Femur (tissue), 1 donor: ENCODE measurements at regions not wholly inside any gene's neighbourhood (a gene's known extent, or its start where the extent isn't known, plus 50 kb on each side); places are given as distances from the start of the nearest gene placed in this dataset.

Experiments
- DNase-seq: peaks from one replicate; pipeline ENCODE4 v3.0.0-alpha.2; 2017

DNA sequence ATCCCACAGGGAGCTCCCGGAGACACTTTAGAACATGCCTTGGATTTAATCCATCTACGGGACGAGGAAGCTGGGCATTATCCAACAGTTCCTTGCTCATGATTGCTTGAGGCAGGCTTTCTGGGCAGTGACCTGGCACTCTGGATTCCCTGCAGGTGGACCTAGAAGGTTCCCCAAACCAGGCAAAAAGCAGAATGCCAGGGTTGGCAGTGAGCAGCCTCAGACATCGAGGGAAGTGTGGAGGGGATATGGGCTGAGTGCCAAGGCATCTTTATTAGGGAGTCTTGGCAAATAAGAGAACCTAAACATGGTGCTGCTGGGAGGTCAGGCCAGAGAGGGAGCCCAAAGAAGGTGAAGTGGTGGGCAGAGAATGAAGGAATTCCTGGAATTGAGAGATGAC is 158.5 kb downstream of the CD83 start:
- no peak for DNase-seq

DNA sequence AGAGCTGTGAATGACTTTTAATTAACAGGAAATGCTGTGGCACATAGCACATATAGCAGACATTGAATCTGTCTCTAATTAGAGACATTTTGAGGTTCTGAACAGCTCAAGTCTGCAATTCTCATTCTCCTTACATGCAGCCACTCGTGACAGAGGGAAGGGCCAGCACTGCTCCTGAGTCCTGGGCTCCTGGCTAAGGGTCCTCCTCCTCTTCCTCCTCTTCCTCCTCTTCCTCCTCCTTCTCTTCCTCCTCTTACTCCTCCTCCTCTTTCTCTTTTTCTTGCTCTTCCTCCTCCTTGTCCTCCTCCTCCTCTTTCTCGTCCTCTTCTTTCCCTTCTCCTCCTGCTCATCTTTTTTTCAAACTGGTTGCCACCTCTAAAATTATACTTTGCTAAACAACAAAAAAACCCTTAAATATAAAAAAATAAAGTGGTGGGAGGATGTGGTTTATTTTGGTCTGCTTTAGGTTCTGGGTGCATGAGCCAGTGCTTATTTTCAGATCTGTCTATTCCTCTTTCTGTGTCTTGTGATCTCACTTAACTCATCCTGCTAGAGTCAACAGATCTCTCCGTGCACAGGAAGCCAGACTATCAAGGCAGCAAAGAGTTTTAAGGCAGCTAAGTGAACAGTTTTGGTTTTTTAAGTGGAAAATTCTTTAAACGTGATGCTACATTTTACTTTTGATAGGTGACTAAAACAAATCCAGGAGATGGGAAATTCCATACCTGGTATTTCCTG is 159.3 kb downstream of the CD83 start:
- no peak for DNase-seq

DNA sequence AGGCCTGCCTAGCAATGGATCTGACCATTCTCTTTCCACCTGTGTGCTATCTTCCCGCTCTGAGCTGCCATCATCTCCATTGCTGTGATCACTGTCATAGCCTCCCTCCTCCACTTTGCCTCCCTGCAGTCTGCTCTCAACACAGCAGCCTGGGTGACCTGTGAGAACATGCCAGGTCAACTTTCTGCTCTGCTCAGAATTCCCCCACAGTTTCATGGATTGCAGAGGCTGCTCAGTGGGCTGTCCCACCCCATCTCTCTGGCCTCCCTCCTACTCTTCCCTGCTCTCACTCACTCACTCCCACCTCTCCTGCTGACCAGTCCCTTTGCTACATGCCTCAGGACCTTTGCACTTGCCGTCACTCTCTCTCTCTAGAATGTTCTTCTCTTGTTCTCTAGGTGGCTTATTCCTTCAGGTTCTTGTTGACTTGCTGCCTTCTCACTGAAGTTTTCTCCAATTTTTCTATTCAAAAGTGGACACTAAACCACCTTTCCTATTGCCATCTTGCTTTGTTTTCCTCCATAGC is 159.9 kb downstream of the CD83 start:
- no peak for DNase-seq

DNA sequence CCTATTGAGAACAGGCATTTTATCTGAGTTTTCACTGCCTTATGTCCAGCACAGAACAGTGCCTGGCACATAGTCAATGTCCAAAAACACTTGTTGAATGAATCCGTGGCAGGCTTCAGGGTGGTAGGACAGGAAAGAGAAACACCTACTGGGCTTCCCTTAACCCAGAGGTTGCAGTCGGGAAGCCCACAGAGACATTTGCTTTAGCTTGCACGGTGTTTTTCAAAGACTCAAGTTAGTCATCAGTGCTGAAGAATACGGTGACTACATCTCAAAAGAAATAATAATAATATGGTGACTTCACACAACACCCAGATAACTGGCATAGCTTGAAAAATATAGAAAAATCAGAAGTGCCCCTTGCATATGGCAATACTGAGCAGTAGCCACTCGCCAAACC is 160.4 kb downstream of the CD83 start:
- no peak for DNase-seq

DNA sequence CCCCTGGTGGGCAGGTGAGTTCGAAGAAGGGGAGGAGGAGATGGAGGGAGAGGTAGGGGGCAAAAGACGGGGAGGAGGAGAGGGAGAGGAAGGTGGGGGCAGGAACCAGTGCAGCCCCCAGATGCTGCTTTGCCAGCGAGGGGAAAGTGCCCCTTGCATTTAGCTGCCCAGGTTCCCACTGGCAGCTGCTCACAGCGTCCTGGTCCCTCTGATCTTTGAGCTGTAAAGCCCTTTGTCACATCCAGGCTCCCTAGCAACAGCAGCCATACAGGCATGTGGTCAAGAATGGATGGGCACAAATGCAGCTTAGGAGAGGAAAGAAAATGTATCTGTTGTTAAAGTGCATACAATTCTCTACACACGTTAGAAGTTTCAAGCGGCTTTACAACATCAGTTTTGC is 160.9 kb downstream of the CD83 start:
- no peak for DNase-seq

DNA sequence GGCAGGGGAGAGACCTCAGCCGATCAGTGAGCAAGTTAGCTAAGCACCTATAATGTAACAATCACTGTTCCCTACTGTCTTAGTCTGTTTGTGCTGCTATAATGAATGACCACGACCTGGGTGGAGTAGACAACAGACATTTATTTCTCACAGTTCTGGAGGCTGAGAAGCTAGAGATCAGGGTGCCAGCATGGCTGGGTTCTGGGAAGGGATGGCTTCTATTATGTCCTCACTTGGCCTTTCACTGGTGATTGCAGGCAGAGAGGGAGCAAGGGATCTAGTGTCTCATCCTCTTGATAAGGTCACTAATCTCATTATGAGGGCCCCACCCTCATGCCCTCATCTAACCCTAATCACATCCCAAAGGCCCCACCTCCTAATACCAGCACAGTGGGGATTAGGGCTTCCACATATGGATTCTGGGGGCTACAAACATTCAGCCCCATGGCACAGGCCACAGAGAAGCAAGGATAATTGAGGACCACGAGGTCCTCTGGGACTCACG is 162.5 kb downstream of the CD83 start:
- DNase-seq, result no peak

DNA sequence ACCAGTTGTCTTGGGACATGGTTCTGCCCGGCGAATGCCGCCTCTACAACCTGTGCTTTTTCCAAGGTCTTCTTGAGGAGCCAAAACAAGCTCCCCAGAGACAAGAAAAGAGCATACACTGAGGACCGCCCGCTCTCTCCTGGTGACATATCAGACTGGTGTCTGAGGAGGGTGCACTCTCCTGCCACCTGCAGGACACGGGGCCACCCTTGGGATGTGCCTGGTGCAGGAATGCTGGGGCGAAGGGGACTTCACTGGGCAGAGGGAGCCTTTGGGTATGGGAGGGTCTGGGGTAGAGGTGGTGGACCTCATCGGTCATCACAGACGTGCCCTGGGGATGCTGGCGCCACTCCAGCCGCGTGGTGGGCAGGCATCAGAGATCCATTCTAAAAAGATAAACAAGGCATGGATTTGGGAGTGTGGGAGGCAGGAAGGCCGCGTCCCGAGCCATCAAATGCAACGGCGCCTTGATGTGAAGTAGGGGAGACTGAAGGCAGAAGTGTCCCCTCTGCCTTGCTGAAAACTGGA is 163.3 kb downstream of the CD83 start:
- no peak for DNase-seq

DNA sequence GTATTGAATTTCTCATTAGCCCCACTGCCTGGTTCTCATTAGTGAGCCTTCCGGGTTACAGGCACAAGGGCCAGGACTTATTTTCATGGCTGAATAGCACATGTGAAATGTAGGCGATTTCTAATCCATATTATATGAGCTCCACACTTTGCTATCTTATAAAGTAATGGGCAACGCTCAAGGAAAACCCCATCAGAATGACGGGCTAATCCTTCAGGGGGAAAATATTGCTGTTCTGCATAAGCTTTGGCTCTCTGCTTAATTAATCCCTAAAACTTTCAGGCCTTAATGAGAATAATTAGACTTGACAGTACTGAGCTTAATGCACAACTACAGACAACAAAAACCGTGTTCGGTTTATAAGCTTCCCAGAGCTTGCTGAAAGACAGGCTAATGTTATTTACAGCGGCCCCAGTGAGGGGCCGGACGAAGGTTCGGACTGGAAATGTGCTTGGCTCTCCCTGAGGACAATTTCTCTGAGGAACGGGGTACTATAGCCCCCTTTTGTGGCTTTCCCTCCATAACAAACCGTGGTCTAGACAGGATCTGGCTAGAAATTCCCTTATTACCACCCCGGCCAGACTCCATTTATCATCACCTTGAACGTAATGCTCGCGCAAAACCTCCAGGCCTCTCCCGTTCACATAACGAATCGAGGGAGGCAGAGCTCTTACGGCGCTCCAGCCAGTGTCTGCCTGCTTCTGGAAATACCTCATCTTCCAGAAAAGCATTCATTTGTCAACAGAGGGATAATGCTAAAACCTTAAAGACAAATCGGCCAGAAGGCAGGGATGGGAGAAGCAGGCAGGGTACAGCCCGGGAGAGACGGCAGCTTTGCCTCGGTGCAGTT is 164.5 kb downstream of the CD83 start:
- DNase-seq, result no peak

DNA sequence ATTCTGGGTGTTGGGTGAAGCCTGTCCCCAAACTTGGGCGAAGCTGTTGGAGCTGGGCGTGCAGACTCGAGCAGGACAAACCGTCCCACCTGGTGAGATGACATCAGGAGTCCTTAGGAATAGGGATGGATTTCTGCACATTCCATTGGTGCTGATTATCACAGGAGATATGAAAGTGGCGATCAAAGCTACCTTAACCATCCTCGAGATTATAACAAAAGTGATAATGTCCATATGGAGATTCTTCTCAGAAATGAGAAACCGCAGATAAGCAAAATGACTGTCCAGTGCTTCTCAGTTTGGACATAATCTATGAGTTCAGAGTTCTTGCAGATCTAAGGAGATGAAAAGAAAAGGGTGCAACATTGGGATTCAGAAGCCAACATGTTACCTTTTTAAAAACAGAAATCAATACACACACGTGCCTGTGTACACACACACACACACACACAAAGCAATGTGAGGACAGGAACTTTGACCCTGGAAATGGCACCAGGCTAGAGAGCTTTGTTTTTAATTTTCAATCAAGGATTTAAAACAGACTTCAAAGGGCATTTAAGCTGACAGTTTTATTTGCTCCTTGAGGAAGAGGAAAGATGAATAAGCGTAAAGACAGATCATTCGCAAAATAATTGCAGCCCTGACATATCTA is 165.4 kb downstream of the CD83 start:
- no peak for DNase-seq

DNA sequence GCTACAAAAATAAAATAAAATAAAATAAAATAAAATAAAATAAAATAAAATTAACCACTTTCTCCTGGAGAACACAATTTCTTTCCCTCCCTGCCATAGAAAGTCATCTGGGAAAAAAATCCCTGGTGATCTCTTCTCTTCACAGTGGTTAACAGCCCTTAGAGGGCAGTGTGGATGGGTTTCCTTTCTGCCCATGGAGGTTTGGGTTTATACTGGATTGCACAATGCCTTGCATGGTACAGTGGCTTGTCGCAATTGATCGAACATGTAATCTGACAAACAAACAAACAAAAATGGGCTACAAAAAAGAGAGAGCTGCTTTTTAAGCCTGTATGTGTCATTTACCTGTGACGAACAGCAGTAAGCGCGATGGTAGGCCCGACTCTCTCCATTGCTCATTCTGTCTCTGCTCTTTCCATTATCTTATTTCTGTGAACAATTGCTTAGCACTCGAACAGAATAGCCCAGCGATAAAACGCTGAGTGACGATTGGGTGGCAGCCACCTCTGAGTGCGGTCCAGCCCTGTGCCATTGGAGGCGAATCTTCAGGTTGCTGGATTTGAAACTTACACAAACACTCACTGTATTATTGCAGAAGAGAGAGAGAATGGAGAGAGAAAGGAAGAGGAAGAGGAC is 166.1 kb downstream of the CD83 start:
- no peak for DNase-seq

DNA sequence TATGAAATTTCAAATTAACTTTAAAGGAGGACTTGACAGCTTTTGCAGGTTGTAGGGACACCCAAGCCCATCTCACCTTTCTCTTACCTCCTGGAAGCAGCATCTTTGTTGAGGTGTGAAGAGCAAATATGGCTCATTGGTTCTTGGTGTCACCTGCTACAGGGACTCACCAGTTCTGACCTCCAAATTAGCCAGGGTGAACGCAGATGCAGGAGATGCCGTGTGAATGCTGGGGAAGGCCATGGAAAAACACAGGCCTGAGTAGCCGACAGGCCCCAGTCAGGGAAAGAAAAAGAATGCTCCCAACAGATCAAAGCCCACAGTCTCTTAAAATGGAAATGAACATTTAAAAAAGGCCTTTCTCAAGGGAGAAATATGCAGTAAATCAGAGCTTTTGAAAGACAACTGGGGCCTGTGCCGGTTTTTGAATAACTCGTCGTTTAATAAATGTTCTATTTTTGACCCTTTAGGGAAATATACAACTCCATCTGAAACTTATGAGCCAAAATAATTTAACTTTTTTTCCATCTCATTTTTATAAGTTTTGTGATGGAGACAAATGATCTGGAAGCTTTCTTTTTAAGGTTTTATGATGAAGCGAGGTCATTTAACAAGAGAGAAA is 167.5 kb downstream of the CD83 start:
- DNase-seq, result peak; percentile 42

DNA sequence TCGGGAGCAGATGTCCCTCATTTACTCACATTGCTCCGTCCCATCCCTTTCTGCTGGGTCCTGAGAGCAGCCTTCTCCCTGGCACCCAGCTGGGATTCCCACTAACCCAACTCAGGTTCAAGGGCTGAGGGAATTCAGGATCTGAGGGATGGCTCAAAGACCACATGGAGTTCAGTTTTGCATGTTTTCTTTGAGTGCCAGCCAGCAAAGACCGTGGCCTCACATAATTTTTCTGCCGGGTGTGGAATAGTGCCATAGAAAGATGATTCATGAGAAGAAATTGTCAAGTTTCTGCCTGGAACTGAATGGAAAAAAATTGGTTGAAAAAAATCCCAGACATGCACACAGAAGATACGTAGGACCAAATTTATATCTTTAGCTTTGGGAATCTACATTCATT is 168.6 kb downstream of the CD83 start:
- peak; percentile 65 for DNase-seq

DNA sequence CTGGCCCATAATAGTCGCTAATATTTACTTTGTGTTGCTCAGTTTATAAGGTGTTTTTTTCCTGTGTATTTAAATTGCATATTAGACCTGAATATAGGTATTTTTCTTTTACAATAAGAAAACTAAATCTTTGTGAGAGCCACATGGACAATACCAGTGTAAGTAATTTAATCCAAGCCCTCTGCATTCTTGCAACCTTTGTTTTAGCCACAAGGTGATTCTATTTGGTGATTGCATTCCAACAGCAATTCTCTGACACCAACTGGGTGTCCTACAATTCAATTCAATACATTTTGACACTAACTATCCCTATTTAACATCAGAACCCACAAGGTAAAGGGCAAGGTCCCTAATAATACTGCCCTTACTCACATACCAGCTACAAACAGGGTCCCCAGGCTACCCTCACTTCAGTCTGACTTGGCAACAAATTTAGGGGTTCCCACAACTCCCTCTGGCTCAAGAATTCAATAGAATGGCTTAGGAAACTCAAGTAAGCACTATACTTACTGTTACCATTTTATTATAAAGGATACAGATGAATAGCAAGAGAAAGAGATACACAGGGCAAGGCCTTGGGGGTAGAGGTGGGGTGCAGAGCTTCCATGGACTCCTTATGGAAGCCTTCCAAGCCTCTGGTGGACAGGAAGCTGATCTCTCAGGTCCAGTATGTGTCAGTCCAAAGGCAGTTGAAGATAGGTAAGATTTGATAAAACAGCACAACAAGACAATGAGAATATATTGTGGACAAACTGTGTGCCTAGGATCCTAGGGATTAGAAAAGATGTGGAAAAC is 169.3 kb downstream of the CD83 start:
- no peak for DNase-seq

DNA sequence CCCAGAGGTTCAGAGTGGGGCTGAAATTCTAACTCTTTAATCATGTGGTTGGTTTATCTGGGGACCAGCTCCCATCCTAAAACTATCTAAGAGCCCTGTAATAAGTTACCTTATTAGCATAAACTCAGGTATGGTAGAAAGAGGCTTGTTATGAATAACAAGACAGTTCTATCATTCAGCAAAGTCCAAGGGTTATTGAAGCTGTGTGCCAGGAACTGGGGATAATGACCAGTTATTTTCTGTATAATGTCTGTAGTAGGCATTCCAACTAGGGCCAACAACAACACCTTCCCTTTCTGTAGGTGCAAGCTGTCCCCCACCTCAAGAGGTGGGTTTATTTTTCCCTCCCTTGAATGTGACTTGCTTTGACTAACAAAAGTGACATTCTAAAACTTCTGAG is 170.1 kb downstream of the CD83 start:
- DNase-seq, result no peak

DNA sequence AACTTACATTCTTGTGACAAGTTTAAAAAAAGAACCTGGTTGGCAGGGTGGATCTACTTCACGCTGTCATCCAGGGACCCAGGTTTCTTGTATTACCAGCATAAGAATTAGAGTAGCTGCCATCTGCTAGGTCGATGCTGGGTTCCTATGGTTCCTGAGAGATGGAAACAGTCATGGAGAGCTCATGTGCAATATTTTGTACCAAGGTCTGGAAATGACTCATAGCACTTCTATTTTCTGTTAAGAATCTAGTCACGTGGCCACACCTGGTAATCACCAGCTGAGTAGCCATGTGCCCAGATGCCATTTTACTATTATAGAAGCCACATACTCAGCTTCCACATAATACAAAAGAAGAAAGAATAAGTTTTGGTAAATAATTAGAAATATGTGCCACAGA is 171.3 kb downstream of the CD83 start:
- no peak for DNase-seq

DNA sequence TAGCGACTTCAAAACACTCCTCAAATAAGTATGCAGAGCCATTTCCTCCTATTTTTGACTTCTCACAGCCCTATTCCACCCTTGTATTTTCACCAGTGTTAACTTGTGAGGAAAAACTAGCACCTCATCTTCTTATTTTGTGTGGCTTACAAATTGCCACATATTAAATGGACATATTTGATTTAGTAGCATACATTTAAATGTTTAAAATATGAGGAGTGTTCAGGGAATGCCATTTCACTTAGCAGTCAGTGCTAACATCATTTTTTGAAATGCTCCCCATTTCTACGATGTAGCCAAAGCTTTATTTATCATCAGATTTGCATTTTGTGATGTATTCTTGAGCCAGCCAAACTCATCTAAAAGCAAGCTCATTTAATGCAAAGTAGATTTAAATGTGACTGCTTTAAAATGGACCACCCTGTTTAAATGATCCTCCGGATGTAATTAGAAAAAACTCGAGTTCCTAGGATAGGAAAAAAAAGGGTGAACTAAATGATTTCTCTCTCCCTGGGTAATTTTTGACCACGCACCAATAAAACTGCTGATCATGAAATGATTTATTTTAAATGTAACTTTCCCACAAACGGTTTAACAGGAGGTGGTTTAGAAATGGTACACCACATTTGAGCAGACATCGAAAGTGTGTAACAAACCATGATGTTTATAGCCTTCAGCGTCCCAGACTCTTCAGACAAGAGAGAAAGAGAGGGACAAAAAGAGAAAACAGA is 172.6 kb downstream of the CD83 start:
- no peak for DNase-seq

DNA sequence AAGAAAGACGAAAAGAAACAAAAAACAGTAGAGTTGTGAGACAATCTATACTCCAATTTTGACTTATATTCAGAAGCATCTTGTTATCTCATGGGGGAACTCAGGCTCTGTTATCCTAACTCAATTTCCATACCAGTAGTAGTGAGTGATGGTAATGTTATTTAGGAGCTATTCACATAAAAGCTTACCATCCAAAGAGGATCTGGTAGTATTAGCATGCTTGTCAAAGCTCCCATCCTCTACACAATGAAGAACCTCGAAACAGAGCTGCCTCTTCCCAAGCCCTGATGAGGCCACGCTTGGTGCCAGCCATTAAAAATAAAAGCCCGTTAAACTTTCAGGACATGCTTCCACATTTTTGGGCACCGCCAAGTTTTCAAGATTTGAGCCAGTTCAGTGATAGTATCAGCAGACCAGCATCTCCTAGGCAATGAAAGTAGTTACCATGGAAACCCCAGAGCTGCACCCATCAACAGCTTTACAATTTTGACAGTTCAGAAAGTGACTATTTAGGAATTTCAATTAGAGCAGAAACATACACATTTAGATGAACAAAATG is 173.3 kb downstream of the CD83 start:
- DNase-seq, result peak; percentile 38

DNA sequence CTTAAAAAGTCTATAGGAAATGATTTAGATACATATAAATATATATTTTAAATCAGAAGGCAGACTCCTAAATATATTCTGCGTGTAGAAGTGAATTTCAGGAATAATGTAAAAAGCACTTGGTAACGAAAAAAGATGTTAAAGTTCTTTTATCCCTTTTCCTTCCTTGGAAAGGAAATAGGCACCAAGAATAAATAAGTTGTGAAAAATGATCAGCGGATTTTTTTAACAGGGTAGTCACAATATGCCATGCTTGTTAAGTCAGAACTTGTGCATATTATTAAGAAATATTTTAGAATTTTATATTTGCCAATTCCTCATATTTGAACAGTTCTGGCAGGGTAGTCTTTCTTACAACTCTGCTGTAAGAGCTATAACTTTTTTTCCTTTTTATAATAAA is 173.8 kb downstream of the CD83 start:
- DNase-seq, result no peak

DNA sequence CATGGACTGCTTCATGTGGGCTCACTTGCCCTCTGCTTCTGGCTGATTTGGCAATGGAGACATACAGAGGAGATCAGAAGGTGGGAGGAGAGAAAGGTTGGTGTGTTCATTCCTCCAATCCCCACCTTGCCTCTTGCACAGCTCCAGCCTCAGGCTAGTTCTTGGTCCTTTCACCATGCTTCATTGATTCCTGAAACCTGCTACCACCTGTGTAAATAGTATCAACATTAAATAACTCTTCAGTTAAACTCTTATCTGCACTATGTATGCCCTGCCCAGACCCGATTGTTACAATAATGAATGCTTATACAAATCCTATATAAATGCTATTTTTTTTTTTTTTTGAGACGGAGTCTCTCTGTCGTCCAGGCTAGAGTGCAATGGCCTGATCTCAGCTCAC is 174.5 kb downstream of the CD83 start:
- DNase-seq, result no peak

DNA sequence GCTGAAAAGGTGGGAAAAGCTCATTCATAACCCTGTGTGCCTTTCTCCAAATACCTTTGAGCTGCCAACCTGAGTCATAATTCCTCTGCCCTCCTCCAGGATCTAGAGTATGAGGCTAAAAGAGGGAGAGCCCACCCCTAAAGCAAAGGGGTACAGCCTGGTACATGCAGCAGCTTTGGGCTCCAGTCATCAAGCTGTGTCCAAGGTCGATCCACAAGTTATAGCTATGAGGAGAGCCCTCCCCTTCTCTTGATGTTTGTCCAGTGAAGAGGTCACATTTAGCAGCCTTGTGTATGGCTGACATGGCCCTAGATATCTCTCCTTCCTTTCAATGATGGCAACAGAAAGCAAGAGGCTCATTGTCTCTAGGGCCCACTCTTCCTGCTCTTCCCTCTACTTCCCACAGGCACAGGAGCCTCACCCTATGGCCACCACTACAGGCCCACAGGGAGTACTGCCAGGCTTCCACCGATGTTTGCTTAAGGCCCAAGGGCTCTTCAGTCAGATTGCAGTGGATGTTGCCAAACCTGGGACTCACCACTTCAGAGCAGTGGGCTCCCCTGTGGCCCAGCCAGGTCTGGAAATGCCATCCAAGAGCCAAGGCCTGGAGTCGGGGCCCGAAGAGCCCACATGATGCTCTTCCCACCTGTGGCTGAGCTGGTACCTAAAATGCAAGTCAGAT is 176.8 kb downstream of the CD83 start:
- no peak for DNase-seq
